Stimulated activated CD4-positive, alpha-beta T cell treated with anti-CD3 and anti-CD28 coated beads, TNF-alpha, amount 100 ng/mL, for 4 hours (primary cell): ENCODE measurements at regions not wholly inside any gene's neighbourhood (a gene's known extent, or its start where the extent isn't known, plus 50 kb on each side); places are given as distances from the start of the nearest gene placed in this dataset.

ENCODE experiments used
- DNase-seq, 3 experiments: peaks; one replicate each; pipeline ENCODE4 v3.0.0-alpha.2; 2020; ENCODE audit warnings: low read depth in 3 of 3

- no peak for DNase-seq
Measured at GRCh38 chr9:28718226-28718625, 1144.9 kb upstream of the C9orf72 start.

DNA sequence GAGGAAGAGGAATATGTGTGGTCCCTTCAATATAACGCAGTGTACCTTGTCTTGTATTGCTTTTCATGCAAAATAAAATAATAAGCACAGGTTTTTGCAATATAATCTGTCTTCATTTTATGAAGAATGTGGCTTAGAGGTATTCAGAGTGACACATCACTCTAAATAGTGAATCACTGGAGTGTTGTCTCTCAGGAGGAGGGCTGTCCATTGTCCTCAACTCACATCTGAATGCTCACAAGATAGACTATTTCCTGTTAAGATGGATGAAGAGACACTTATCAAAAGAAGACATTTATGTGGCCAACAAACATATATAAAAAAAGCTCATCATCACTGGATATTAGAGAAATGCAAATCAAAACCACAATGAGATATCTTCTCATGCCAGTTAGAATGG lies 1147.5 kb upstream of the C9orf72 start:
- DNase-seq, result no peak

DNA sequence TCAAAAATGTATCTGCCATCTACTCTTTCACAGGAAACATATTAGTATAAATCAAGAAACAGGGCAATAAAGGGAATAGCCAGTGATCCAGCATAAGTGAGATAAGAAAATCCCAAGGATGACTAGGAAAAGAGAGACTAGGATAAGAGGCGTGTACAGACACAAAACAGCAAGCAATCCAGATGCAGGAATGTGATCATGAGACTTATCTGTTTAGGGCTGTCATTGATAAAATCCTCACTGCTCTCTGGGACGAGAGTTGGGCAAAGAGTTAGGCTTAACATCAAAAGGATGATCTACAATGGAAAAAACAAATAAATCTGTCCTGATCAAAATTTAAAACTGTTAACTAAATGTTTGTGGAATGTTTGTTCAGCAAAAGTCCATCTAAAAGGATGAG lies 1156.8 kb upstream of the C9orf72 start:
- DNase-seq, result no peak

GRCh38 chr9:28735738-28736342 lies 1162.6 kb upstream of the C9orf72 start:
- DNase-seq, result no peak

DNA sequence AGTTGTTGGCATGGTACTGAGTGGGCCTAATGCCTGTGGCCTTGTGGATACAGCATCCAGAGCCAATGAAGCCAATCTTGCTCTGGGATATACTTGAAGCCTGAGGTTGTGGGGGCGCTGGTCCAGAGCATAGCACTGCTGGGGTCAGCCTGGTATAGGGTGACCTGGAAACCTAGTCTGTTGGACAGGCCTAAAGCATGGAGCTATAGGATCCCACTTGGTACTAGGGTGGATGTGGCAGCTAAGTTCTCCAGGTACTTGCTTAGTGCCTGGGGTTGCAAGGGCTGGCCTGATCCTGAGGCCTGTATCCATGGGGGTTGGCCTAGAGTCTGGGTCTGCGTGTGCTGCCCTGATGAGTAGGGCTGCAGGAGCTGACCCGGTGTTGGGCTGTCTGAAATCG lies 1168.2 kb upstream of the C9orf72 start:
- DNase-seq, result no peak

DNA sequence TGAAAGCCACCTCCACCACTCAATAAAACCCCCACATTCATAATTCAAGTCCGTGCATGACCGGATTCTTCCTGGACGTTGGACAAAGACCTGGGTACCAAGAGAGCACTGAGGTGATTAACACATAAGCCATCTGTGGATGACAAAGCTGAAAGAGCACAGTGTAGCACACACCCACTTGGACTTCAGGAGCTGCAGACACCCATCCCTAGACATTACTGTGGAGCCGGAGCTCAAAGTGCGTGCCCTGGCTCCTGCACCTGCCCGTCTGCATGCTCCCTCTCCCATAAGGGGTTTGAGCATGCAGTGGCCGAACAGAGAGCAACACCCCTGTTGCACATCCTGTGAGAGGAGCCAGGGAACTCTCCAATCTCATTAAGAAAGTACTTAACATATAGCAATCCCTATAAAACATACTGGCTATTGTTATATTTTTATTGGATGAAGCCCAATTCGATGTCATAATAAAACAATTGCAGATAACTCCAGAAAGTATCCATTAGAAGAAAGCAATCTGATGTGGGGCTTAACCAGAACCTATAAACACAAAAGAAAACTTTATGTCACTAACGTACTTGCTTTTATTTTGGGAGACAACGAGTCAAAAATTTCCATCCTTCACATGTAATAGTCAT lies 1174.2 kb upstream of the C9orf72 start:
- DNase-seq, result no peak

DNA sequence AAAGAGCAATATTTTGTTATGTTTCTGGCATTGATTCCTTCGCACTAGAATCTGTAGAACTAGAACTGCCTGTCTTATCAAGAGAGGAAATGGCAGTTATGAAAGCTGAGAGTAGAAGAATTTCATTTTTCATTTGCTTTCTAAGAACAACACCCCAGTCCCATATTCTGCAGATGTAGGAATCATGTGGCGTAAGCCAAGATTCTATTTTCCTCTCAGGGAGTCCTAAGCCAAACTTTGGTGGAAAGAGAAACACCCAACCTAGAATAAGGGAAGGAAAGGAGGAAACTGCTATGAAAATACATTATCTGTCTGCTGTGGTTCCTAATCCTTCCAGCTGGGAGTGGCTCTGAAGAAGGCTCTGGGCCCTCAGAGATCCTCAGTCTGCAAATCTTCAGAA lies 1176.9 kb upstream of the C9orf72 start:
- no peak for DNase-seq

- no peak for DNase-seq
Measured at GRCh38 chr9:28758341-28758740, 1185.1 kb upstream of the C9orf72 start.

GRCh38 chr9:28758971-28759370 lies 1185.7 kb upstream of the C9orf72 start:
- no peak for DNase-seq

DNA sequence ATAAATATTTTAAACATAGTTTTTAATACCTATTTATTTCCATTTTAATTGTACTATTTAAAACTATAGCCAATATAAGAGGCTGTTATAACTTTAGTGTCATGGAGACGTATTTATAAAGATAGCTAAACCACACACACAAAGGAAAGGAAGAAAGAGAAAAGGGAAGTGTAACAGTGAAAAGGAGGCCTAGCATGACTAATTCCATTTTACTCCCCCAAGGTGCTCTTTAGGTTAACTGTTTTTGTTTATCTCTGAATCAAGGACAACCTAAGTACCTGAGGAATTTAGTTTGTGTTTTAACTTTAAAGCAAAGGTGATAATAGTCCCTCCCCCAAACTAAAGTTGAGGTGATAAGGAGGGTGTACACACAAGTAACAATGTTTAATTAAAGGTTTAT lies 1188.9 kb upstream of the C9orf72 start:
- no peak for DNase-seq

- DNase-seq, result no peak
Measured at GRCh38 chr9:28764532-28764931, 1191.3 kb upstream of the C9orf72 start.

GRCh38 chr9:28770226-28770625 lies 1196.9 kb upstream of the C9orf72 start:
- DNase-seq, result no peak

DNA sequence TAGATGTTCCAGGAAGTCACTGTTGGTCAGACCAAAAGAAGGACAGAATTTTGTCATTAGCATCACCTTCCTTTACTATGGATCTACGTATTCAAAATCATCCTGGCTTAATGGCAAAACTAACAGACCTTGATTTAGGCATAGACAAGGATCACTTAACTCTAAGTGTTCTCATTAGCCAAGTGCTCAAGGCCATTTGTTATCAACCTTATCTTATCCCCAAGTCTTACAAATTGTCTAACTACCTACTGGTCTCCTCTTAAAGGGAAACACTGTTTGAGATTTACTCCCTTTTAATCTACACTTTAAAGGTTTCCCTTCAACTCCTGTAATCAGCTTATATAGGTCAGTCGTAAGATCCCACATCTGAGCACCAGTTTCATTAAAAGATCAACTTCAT lies 1197.5 kb upstream of the C9orf72 start:
- DNase-seq, result no peak

DNA sequence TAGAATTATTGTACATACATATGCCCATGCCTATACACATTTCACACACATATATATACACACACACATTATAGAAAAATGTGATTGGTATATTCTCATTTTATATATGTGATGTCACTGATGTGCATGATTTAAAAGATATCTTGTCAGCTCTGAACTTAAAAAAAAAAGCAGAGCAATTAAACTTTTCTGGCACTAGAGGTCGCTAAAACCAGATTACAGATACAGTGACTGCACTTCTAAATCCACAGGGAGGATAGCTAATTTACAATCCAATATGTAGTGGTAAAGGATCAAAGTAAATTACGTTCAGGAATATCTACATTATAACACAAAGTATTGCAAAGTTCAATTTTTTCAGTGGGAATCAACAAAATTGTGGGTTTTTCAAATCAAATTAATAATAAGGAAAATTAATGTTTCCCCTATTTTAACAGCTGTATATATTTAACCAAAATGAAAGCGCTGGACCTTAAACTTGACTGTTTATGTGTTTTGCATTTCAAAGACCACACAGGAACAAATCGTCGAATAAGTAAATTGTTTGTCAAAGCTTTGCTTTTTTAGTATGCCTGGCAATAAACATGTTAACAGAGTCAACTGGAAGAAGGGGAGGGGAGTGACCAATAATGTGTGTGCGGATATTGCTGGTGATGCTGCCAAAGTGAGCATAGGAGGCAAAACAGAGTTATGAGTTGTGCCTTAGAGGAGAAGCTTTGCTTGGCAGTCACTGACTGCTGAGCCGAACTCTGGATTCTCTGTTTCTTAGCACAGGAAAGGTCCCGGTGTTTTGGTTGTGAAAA lies 1201.4 kb upstream of the C9orf72 start:
- no peak for DNase-seq

DNA sequence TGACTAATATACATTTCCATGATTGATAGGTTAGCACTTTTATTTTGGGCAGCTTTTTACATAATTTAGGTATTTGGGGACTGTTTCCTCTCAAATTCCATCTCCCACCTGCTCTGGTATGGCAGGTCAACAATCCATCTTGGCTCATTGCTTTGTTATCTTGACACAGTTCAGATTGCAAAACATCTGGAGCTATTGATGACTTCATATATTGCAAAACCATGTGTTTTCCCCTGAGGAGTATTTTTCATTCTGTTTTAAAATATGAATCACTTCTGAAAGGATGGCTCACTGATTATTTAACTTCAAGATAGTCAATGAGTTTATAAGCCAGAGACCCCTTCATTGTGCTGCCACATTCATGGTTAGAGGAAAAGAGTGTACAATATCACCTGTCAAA lies 1206.0 kb upstream of the C9orf72 start:
- no peak for DNase-seq

GRCh38 chr9:28781481-28781880 lies 1208.2 kb upstream of the C9orf72 start:
- no peak for DNase-seq

- DNase-seq, result no peak
Measured at GRCh38 chr9:28782630-28783029, 1209.3 kb upstream of the C9orf72 start.

DNA sequence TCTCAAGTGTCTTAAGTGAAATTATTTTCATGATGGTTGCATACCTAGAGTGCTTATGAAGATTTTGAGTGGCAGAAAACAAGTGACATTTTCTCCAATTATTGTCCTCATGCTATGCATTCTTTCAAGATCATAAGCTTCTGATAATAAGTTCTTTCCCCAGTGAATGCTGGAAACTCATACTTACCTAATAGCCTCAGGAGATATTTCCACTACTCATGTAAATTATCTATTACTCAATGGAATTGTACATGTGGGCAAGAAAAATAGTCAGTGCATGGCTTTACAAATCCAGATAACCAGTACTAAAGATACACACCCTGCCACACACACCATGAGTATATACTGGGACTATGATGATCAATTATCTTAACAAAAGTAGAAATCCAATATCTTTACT lies 1219.4 kb upstream of the C9orf72 start:
- DNase-seq, result no peak

DNA sequence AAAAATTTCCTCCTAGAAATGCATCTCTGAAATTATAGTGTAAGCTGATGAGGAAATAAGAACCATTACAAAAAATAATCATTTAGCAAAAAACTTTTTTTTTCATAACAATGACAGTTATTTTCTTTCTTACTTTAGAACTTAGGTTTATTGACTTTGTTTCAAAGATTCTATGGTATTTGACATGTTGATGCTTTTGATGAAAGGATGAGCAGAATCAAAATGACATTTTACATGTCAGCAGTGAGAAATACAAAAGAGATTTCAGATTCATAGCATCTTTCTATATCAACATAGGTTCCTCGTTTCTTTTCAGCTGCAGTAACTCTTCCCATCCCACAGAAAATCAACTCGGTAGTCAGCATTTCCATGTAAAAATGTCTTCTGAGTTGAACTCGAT lies 1226.6 kb upstream of the C9orf72 start:
- no peak for DNase-seq

DNA sequence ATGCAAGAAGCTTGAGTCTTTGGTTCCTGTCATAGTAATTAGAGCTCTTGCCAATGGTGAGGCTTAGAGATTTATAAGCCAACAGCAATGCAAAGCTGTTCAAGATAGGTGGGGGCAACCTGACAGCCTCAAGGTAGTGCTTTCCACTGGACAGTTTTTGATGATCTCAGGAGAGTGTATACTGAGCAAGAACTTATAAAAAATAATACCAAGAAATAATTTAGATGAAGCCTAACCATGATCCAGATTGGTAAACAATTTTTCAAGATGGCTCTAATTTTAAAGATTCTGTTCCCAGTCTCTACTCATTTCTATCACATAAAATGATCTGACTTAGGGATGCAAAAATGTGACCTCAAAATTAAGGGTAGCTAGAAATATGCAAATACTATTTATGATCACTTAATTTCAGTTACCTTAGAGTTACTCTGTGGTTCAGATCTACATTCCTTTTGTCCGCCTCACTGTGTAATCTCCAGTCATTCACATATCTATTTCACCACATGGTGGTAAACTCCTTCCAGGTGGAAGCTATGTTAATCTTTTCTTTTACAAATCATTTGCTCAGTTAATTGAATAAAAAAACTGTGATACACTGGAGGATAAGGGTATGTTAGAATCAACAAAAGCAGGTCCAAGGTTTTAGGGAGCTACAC lies 1228.0 kb upstream of the C9orf72 start:
- no peak for DNase-seq

DNA sequence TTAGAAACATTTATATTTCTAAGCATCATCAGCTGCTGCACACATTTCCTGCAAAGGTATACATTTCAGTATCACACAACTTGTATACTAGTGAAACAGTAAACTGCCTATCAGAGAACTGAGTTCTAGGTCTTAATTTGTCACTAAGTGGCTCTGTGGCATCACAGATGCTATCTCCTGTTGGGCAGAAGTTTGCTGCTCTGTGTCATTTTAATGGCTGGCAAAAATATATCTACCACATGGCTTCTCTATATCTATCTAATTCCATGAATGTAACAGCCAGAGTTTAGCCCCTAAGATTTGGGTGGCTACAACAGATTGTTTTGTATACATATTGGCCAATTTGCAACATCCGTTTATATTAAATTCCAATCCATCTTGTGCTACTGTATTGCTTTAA lies 1231.9 kb upstream of the C9orf72 start:
- no peak for DNase-seq

DNA sequence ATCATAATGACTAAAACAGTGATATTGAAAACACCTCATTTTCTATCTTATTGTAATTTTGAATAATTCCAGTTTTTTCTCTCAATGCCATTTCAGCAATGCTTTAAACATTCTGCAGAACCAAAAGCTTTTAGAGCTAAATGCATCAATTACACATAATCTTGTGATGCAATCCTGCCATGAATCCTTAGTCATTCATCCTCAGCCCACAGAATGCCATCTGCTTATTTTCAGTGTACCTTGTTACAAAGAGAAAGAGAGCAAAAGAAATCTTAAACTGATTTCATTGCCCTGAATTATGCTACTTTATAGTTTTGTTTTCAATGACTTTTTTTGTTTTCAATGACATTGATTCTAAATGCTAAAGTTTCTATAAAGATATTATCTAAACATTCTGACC lies 1234.8 kb upstream of the C9orf72 start:
- DNase-seq, result no peak
